Esophagus squamous epithelium (tissue), 4 donors: ENCODE measurements at regions not wholly inside any gene's neighbourhood (a gene's known extent, or its start where the extent isn't known, plus 50 kb on each side); places are given as distances from the start of the nearest gene placed in this dataset.

Experiments
- POLR2A ChIP-seq, 4 donors: fragments of 450-650 bp; IDR thresholded peaks; one replicate each; pipeline ENCODE4 v1.6.1; 2017; ENCODE audit warnings: antibody characterized with exemption in 4 of 4, mild to moderate bottlenecking in 4 of 4, moderate library complexity in 3 of 4
- TF ChIP-seq, protein P1 (sequence below), 6 experiments: fragments of 450-650 bp in 4 of 6; fragments of 200-600 bp in 2 of 6; sonication (generic) in 2 of 6; IDR thresholded peaks; one replicate each; pipeline ENCODE4 v1.5.1; 2016 to 2019; ENCODE audit warnings: antibody characterized with exemption in 6 of 6, mild to moderate bottlenecking in 4 of 6, moderate library complexity in 4 of 6

DNA sequence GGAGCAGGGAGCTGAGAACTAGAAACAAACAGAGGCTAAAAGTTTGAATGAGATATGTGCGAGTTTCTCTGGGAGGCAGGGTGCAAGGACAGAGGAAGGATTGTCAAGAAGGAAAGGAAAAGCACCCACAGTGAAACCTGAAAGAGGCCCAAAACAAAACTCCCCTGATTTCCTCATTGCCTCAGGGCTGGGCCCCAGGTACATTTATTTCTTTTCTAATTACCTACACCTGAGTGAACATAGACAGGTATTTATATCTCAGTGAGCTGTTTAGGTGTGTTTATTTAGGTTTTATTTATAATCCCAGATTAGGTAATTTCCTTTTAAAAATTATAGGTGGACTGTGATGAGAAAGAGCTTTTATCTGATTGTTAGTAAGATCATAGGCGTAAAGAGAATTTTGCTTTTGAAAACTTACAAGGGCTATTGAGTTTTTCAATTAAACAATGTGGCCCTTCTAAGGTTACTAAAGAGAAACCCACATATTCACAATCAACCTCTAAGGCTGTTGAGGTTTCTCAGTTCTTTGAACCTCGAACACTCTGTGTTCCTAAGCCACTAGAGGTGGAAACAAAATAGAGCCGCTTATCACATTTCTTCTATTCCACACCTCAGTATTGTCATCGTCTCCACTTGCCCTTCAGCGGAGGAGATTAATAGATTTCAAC, 344.8 kb downstream of the ZNF608 start:
- TF ChIP-seq, protein P1, sequence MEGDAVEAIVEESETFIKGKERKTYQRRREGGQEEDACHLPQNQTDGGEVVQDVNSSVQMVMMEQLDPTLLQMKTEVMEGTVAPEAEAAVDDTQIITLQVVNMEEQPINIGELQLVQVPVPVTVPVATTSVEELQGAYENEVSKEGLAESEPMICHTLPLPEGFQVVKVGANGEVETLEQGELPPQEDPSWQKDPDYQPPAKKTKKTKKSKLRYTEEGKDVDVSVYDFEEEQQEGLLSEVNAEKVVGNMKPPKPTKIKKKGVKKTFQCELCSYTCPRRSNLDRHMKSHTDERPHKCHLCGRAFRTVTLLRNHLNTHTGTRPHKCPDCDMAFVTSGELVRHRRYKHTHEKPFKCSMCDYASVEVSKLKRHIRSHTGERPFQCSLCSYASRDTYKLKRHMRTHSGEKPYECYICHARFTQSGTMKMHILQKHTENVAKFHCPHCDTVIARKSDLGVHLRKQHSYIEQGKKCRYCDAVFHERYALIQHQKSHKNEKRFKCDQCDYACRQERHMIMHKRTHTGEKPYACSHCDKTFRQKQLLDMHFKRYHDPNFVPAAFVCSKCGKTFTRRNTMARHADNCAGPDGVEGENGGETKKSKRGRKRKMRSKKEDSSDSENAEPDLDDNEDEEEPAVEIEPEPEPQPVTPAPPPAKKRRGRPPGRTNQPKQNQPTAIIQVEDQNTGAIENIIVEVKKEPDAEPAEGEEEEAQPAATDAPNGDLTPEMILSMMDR (IDR thresholded peaks at IDR 0.05), result no peak
- no peak for TF ChIP-seq POLR2A (IDR thresholded peaks at IDR 0.05)
